ENCODE measurements at regions not wholly inside any gene's neighbourhood (a gene's known extent, or its start where the extent isn't known, plus 50 kb on each side); places are given as distances from the start of the nearest gene placed in this dataset.

DNA sequence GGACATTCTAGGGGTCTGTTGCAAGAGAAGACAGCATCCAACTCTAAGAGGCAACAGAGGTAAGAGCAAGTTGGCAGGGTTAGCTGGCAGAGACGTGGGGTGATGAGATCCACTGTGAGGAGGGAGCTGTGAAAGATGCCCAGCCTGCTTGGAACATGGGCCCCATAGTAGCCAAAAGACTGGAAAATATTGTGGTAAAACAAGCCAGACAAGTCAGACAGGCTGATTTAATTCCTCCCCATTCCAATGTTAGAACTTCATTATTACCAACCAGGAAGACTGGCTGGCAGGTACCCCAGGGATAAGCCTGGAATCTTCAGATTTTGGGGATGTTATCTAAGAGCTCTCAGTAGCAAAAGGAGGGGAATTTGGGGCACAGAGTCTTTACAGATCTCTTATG is 181.3 kb downstream of the SEC61B start:
- TF ChIP-seq, protein P1, sequence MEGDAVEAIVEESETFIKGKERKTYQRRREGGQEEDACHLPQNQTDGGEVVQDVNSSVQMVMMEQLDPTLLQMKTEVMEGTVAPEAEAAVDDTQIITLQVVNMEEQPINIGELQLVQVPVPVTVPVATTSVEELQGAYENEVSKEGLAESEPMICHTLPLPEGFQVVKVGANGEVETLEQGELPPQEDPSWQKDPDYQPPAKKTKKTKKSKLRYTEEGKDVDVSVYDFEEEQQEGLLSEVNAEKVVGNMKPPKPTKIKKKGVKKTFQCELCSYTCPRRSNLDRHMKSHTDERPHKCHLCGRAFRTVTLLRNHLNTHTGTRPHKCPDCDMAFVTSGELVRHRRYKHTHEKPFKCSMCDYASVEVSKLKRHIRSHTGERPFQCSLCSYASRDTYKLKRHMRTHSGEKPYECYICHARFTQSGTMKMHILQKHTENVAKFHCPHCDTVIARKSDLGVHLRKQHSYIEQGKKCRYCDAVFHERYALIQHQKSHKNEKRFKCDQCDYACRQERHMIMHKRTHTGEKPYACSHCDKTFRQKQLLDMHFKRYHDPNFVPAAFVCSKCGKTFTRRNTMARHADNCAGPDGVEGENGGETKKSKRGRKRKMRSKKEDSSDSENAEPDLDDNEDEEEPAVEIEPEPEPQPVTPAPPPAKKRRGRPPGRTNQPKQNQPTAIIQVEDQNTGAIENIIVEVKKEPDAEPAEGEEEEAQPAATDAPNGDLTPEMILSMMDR (IDR thresholded peaks at IDR 0.05): no peak
- no peak for TF ChIP-seq POLR2A (IDR thresholded peaks at IDR 0.05)
